Liver (tissue), 8 donors: ENCODE measurements at regions not wholly inside any gene's neighbourhood (a gene's known extent, or its start where the extent isn't known, plus 50 kb on each side); places are given as distances from the start of the nearest gene placed in this dataset.

Experiments used
- DNase-seq: peaks from one replicate; pipeline ENCODE4 v3.0.0-alpha.2; 2017; ENCODE audit warnings: low spot score
- H3K27ac ChIP-seq, 2 donors: one replicate each; pipeline ENCODE4 v1.7.0; 2013; ENCODE audit warnings: inconsistent platforms in 2 of 2, low read length in 2 of 2, control low read depth in 1 of 2, low read depth in 1 of 2, mild to moderate bottlenecking in 1 of 2
- H3K27me3 ChIP-seq, 4 donors: one replicate each; pipeline versions ENCODE4 v1.6.1 to v1.7.0; 2013; ENCODE audit warnings: low read length in 3 of 4, inconsistent platforms in 1 of 4, mild to moderate bottlenecking in 1 of 4, moderate library complexity in 1 of 4; ENCODE audit not compliant: control insufficient read depth in 4 of 4, insufficient read depth in 4 of 4
- H3K36me3 ChIP-seq, 4 donors: one replicate each; pipeline versions ENCODE4 v1.6.1 to v1.7.0; 2013; ENCODE audit warnings: low read length in 3 of 4, mild to moderate bottlenecking in 3 of 4, low read depth in 1 of 4, moderate library complexity in 1 of 4; ENCODE audit not compliant: control insufficient read depth in 4 of 4, insufficient read depth in 3 of 4
- H3K4me1 ChIP-seq, 4 donors: one replicate each; pipeline versions ENCODE4 v1.6.1 to v1.7.0; 2013; ENCODE audit warnings: low read length in 3 of 4, mild to moderate bottlenecking in 3 of 4, moderate library complexity in 1 of 4; ENCODE audit not compliant: control insufficient read depth in 4 of 4, insufficient read depth in 4 of 4
- H3K4me3 ChIP-seq, 3 donors: one replicate each; pipeline versions ENCODE4 v1.6.1 to v1.7.0; 2013; ENCODE audit warnings: low read length in 3 of 3, control low read depth in 1 of 3, low read depth in 1 of 3, mild to moderate bottlenecking in 1 of 3
- H3K9ac ChIP-seq, 2 donors: one replicate each; pipeline ENCODE4 v1.7.0; 2013; ENCODE audit warnings: low read length in 2 of 2, mild to moderate bottlenecking in 2 of 2, moderate library complexity in 2 of 2, control low read depth in 1 of 2, low read depth in 1 of 2
- H3K9me3 ChIP-seq, 4 donors: one replicate each; pipeline versions ENCODE4 v1.6.1 to v1.7.0; 2013; ENCODE audit warnings: low read length in 3 of 4; ENCODE audit not compliant: control insufficient read depth in 4 of 4
- ATF3 ChIP-seq: IDR thresholded peaks from 2 replicates; pipeline ENCODE4 v1.6.1; 2016; ENCODE audit warnings: antibody characterized with exemption
- CTCF ChIP-seq: fragments of 150-350 bp; IDR thresholded peaks from 2 replicates; pipeline ENCODE4 v1.5.1; 2017; ENCODE audit warnings: improper control_type of control experiment, low read depth, low read length; ENCODE audit not compliant: missing input control
- EGR1 ChIP-seq, 2 donors: IDR thresholded peaks; 2 replicates each; pipeline ENCODE4 v1.6.1; 2016 to 2018; ENCODE audit warnings: antibody characterized with exemption in 2 of 2, low read depth in 2 of 2
- FOXA1 ChIP-seq: IDR thresholded peaks from 2 replicates; pipeline ENCODE4 v1.6.1; 2016; ENCODE audit warnings: antibody characterized with exemption
- FOXA2 ChIP-seq: IDR thresholded peaks from 2 replicates; pipeline ENCODE4 v1.6.1; 2016; ENCODE audit warnings: antibody characterized with exemption
- GABPA ChIP-seq, 2 donors: IDR thresholded peaks in 1 of 2; conservative IDR thresholded peaks in 1 of 2; 2 replicates each; pipeline ENCODE4 v1.6.1; 2016; ENCODE audit warnings: antibody characterized with exemption in 2 of 2, mild to moderate bottlenecking in 1 of 2, moderate library complexity in 1 of 2
- HNF4A ChIP-seq, 2 donors: conservative IDR thresholded peaks; 2 replicates each; pipeline ENCODE4 v1.6.1; 2016; ENCODE audit warnings: antibody characterized with exemption in 2 of 2, mild to moderate bottlenecking in 2 of 2
- HNF4G ChIP-seq: IDR thresholded peaks from 2 replicates; pipeline ENCODE4 v1.6.1; 2016; ENCODE audit warnings: antibody characterized with exemption
- JUND ChIP-seq, 2 donors: IDR thresholded peaks; 2 replicates each; pipeline ENCODE4 v1.6.1; 2016; ENCODE audit warnings: antibody characterized with exemption in 2 of 2
- MAX ChIP-seq: IDR thresholded peaks from 2 replicates; pipeline ENCODE4 v1.6.1; 2016; ENCODE audit warnings: antibody characterized with exemption
- NR2F2 ChIP-seq: IDR thresholded peaks from 2 replicates; pipeline ENCODE4 v1.6.1; 2016; ENCODE audit warnings: antibody characterized with exemption
- RAD21 ChIP-seq, 2 donors: IDR thresholded peaks; 2 replicates each; pipeline ENCODE4 v1.6.1; 2016; ENCODE audit warnings: antibody characterized with exemption in 2 of 2, mild to moderate bottlenecking in 2 of 2
- REST ChIP-seq: IDR thresholded peaks from 2 replicates; pipeline ENCODE4 v1.6.1; 2016; ENCODE audit warnings: antibody characterized with exemption, mild to moderate bottlenecking
- RXRA ChIP-seq, 2 donors: IDR thresholded peaks; 2 replicates each; pipeline ENCODE4 v1.6.1; 2017 to 2018; ENCODE audit warnings: antibody characterized with exemption in 2 of 2, mild to moderate bottlenecking in 1 of 2
- TAF1 ChIP-seq: conservative IDR thresholded peaks from 2 replicates; pipeline ENCODE4 v1.6.1; 2016; ENCODE audit warnings: antibody characterized with exemption, mild to moderate bottlenecking
- YY1 ChIP-seq: IDR thresholded peaks from 2 replicates; pipeline ENCODE4 v1.6.1; 2016; ENCODE audit warnings: antibody characterized with exemption, mild to moderate bottlenecking
- ZBTB33 ChIP-seq: IDR thresholded peaks from 2 replicates; pipeline ENCODE4 v1.6.1; 2016; ENCODE audit warnings: antibody characterized with exemption
- WGBS: extraction: QIAGEN DNeasy Blood & Tissue Kit; methylation state at CpG from one replicate; pipeline ENCODE4 v1.1.7; 2013; 5-methylcytosine and 5-hydroxymethylcytosine counted together
- donor health status: healthy.
- donor health status: healthy.
- donor health status: healthy.
- donor health status: healthy.
- donor health status: healthy.

GRCh38 chr20:57819291-57819690, 109.5 kb upstream of the PMEPA1 start:
- H3K9ac ChIP-seq, result no peak overlapping the region
- WGBS, result 77% methylated on average over 11 of the region's 11 CpGs
- DNase-seq, result no peak
- no peak for TF ChIP-seq HNF4G
- TF ChIP-seq FOXA2, result no peak
- TF ChIP-seq CTCF, result no peak
- no peak for TF ChIP-seq JUND (IDR thresholded peaks at IDR 0.05)
- TF ChIP-seq HNF4A (conservative IDR thresholded peaks at IDR 0.05), result no peak
- TF ChIP-seq NR2F2, result no peak
- TF ChIP-seq FOXA1, result no peak
- TF ChIP-seq REST, result no peak
- no peak for TF ChIP-seq ATF3
- no peak for TF ChIP-seq GABPA (IDR thresholded peaks at IDR 0.05 in 1 of 2, conservative IDR thresholded peaks at IDR 0.05 in 1 of 2)
- TF ChIP-seq YY1, result no peak
- TF ChIP-seq EGR1 (IDR thresholded peaks at IDR 0.05; ENCODE audit: low read depth in 2 of 2), result no peak
- TF ChIP-seq MAX, result no peak
- no peak for TF ChIP-seq TAF1
- no peak for TF ChIP-seq RXRA (IDR thresholded peaks at IDR 0.05)
- no peak for TF ChIP-seq ZBTB33
- no peak for TF ChIP-seq RAD21 (IDR thresholded peaks at IDR 0.05)
- H3K27ac ChIP-seq, result no peak overlapping the region
- peaks cover 0 to 5% (median 0%) of the 10 kb centered on the region in 4 donors for H3K27me3 ChIP-seq
- H3K9me3 ChIP-seq, result peaks cover 0 to 2% (median 0%) of the 10 kb centered on the region in 4 donors
- H3K4me1 ChIP-seq, result no peaks in the 10 kb centered on the region
- no peaks in the 10 kb centered on the region for H3K36me3 ChIP-seq
- H3K4me3 ChIP-seq, result no peak overlapping the region
